ENCODE measurements at regions not wholly inside any gene's neighbourhood (a gene's known extent, or its start where the extent isn't known, plus 50 kb on each side); places are given as distances from the start of the nearest gene placed in this dataset.

GRCh38 chr6:150730801-150731457 is 131.2 kb downstream of the PLEKHG1 start:
- H3K9me3 ChIP-seq = no peaks in the 10 kb centered on the region
- H3K36me3 ChIP-seq = no peaks in the 10 kb centered on the region
- H3K27me3 ChIP-seq = no peaks in the 10 kb centered on the region
- H3K4me1 ChIP-seq (ENCODE audit: insufficient read depth) = no peaks in the 10 kb centered on the region
- 90 to 91% (median 90%) methylated on average over 7 of the region's 7 CpGs for WGBS, 3 donors
- no peak overlapping the region for H3K27ac ChIP-seq
- H3K4me3 ChIP-seq = no peak overlapping the region
- intact Hi-C loops (cut with DNase I) = no loop called here
- TF ChIP-seq, protein P1, sequence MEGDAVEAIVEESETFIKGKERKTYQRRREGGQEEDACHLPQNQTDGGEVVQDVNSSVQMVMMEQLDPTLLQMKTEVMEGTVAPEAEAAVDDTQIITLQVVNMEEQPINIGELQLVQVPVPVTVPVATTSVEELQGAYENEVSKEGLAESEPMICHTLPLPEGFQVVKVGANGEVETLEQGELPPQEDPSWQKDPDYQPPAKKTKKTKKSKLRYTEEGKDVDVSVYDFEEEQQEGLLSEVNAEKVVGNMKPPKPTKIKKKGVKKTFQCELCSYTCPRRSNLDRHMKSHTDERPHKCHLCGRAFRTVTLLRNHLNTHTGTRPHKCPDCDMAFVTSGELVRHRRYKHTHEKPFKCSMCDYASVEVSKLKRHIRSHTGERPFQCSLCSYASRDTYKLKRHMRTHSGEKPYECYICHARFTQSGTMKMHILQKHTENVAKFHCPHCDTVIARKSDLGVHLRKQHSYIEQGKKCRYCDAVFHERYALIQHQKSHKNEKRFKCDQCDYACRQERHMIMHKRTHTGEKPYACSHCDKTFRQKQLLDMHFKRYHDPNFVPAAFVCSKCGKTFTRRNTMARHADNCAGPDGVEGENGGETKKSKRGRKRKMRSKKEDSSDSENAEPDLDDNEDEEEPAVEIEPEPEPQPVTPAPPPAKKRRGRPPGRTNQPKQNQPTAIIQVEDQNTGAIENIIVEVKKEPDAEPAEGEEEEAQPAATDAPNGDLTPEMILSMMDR (IDR thresholded peaks at IDR 0.05) = no peak
- TF ChIP-seq POLR2A (IDR thresholded peaks at IDR 0.05) (no peak), EP300 (IDR thresholded peaks at IDR 0.05) (no peak)
- no peak for DNase-seq

GRCh38 chr6:150732765-150733539 is 132.6 kb upstream of the MTHFD1L start:
- H3K4me1 ChIP-seq (ENCODE audit: insufficient read depth) = no peaks in the 10 kb centered on the region
- no peaks in the 10 kb centered on the region for H3K27me3 ChIP-seq
- DNase-seq = no peak
- no peak overlapping the region for H3K27ac ChIP-seq
- WGBS, 3 donors = 94 to 95% (median 95%) methylated on average over 12 of the region's 12 CpGs
- TF ChIP-seq EP300 (IDR thresholded peaks at IDR 0.05) = no peak
- TF ChIP-seq POLR2A (IDR thresholded peaks at IDR 0.05) = no peak
- TF ChIP-seq, protein P1 (IDR thresholded peaks at IDR 0.05) = no peak
- intact Hi-C loops (cut with DNase I) = no loop called here
- H3K36me3 ChIP-seq = no peaks in the 10 kb centered on the region
- no peak overlapping the region for H3K4me3 ChIP-seq
- no peaks in the 10 kb centered on the region for H3K9me3 ChIP-seq

- no peak for DNase-seq
- intact Hi-C loops (cut with DNase I) = no loop called here
- 94 to 97% (median 94%) methylated on average over 21 of the region's 21 CpGs for WGBS, 3 donors
- Histone ChIP-seq H3K4me3 (no peak overlapping the region), H3K9me3 (no peaks in the 10 kb centered on the region), H3K27ac (no peak overlapping the region), H3K4me1 (ENCODE audit: insufficient read depth) (no peaks in the 10 kb centered on the region), H3K36me3 (no peaks in the 10 kb centered on the region), H3K27me3 (no peaks in the 10 kb centered on the region)
- TF ChIP-seq POLR2A (IDR thresholded peaks at IDR 0.05) (no peak), EP300 (IDR thresholded peaks at IDR 0.05) (no peak)
- TF ChIP-seq, protein P1 (IDR thresholded peaks at IDR 0.05) = no peak
Measured at GRCh38 chr6:150733726-150734125, 131.8 kb upstream of the MTHFD1L start.

DNA sequence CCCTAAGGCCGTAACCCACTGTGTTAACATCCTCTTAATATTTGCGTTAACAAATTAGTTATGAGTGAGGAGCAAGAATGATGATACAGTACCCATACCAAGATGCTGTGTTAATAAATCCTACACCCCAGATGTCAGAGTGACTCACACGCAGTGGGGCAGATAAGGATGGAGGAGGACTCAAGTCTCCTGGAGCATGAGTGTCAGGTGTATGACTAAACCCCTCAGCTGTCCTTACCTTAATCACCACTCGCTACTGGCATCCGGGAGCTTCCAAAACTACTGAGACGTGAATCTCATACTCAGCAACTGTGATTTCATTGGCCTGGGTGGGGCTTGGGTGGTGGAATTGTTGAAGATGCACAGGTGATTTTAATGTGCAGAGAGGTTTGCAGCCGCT is 131.3 kb upstream of the MTHFD1L start:
- WGBS, 3 donors = 89 to 93% (median 91%) methylated on average over 7 of the region's 7 CpGs
- DNase-seq = no peak
- Histone ChIP-seq H3K9me3 (no peaks in the 10 kb centered on the region), H3K27me3 (no peaks in the 10 kb centered on the region), H3K27ac (no peak overlapping the region), H3K4me1 (ENCODE audit: insufficient read depth) (no peaks in the 10 kb centered on the region), H3K4me3 (no peak overlapping the region), H3K36me3 (no peaks in the 10 kb centered on the region)
- TF ChIP-seq POLR2A (IDR thresholded peaks at IDR 0.05) (no peak), EP300 (IDR thresholded peaks at IDR 0.05) (no peak)
- intact Hi-C loops (cut with DNase I) = no loop called here

DNA sequence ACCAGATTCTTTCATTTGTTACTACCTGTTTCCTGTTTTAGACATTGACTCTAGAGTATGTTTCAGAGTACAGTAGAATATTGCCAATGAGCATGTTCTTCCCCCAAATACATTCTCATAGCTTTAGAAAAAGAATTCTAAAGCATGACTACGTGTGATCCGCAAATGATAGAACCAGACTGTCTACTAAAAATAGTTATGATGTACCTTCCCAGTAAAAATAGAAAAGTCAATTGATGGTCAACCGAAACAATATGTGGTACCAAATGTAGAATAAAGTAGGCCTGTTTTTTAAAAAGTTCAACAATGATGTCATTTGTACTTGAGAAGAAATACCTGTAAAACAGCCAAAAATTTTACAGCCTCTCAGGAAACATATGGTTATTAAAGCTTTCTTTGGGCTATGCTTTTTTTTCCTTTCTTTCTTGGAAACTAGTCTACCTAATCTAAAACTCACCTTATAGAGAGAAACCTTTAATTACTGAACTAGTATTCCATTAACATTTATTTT is 130.1 kb upstream of the MTHFD1L start:
- H3K27ac ChIP-seq = no peak overlapping the region
- no peaks in the 10 kb centered on the region for H3K4me1 ChIP-seq (ENCODE audit: insufficient read depth)
- intact Hi-C loops (cut with DNase I) = no loop called here
- no peak for DNase-seq
- no peaks in the 10 kb centered on the region for H3K36me3 ChIP-seq
- H3K27me3 ChIP-seq = no peaks in the 10 kb centered on the region
- TF ChIP-seq, protein P1 (IDR thresholded peaks at IDR 0.05) = no peak
- no peak for TF ChIP-seq EP300 (IDR thresholded peaks at IDR 0.05)
- no peak for TF ChIP-seq POLR2A (IDR thresholded peaks at IDR 0.05)
- H3K4me3 ChIP-seq = no peak overlapping the region
- WGBS, 3 donors = 79 to 90% (median 89%) methylated on average over 3 of the region's 3 CpGs
- no peaks in the 10 kb centered on the region for H3K9me3 ChIP-seq
